Right lobe of liver (tissue), 6 donors: ENCODE measurements at regions not wholly inside any gene's neighbourhood (a gene's known extent, or its start where the extent isn't known, plus 50 kb on each side); places are given as distances from the start of the nearest gene placed in this dataset.
"Not testable (repeated sequence)": the region's sequence is repeated elsewhere in the genome, so short reads cannot be mapped to it uniquely, and the experiment has no call there.

Experiments used
- ATAC-seq, 4 donors: fragments of 200-7000 bp; cut with Tn5 transposase; one replicate each; pipeline ENCODE4 v1.9.1; 2020; ENCODE audit warnings: mild to moderate bottlenecking in 4 of 4, moderate library complexity in 4 of 4
- DNase-seq, 3 donors: peaks; one replicate each; pipeline ENCODE4 v3.0.0-alpha.2; 2020
- H3K27ac ChIP-seq, 3 donors: fragments of 200-600 bp; one replicate each; pipeline ENCODE4 v1.8.0; 2022
- H3K27me3 ChIP-seq, 2 donors: fragments of 200-600 bp; one replicate each; pipeline ENCODE4 v1.8.0; 2022
- H3K36me3 ChIP-seq, 4 donors: fragments of 200-600 bp; sonication (generic) in 1 of 4; one replicate each; pipeline versions ENCODE4 v1.5.1 to v1.8.0; 2017 to 2022; ENCODE audit warnings: control low read depth in 1 of 4
- H3K4me1 ChIP-seq, 4 donors: fragments of 200-600 bp; sonication (generic) in 1 of 4; one replicate each; pipeline versions ENCODE4 v1.5.1 to v1.8.0; 2017 to 2022; ENCODE audit warnings: control low read depth in 1 of 4
- H3K4me3 ChIP-seq, 3 donors: fragments of 200-600 bp; one replicate each; pipeline ENCODE4 v1.8.0; 2022
- H3K9me3 ChIP-seq, 4 donors: fragments of 200-600 bp; sonication (generic) in 1 of 4; one replicate each; pipeline versions ENCODE4 v1.5.1 to v1.8.0; 2017 to 2022; ENCODE audit warnings: control low read depth in 1 of 4
- CTCF ChIP-seq, 4 donors: fragments of 200-600 bp in 3 of 4; fragments of 450-650 bp in 1 of 4; IDR thresholded peaks; one replicate each; pipeline versions ENCODE4 v1.5.1 to v1.8.0; 2016 to 2022; ENCODE audit warnings: antibody characterized with exemption in 4 of 4, mild to moderate bottlenecking in 2 of 4
- POLR2A ChIP-seq: fragments of 450-650 bp; IDR thresholded peaks from one replicate; pipeline ENCODE4 v1.6.1; 2017; ENCODE audit warnings: antibody characterized with exemption, mild to moderate bottlenecking
- WGBS: methylation state at CpG from one replicate; pipeline ENCODE4 v1.1.6; 2018; ENCODE audit warnings: low coverage, low lambda C conversion rate; ENCODE audit not compliant: insufficient coverage; ENCODE audit errors: missing lambda C conversion rate; 5-methylcytosine and 5-hydroxymethylcytosine counted together
- intact Hi-C, 2 donors: fragments of 100-400 bp; cut with DNase I; formaldehyde crosslinking; loops; one replicate each; pipeline versions ENCODE4 v1.11.2 to v1.14.1; 2022
- donor health status: DM: no; HTN: yes; CAD: no.
- donor health status: DM: no; HTN: no; CAD: no.
- donor health status: DM: no; HTN: no; CAD: no.
- donor health status: DM: no; HTN: yes; CAD: no.
- donor health status: DM: no; HTN: yes; CAD: no.

GRCh38 chr9:102650896-102651295 is 344.2 kb upstream of the CYLC2 start:
- Histone ChIP-seq H3K36me3 (no peaks in the 10 kb centered on the region), H3K27ac (no peak overlapping the region), H3K9me3 (no peaks in the 10 kb centered on the region), H3K27me3 (no peaks in the 10 kb centered on the region), H3K4me3 (no peak overlapping the region), H3K4me1 (no peaks in the 10 kb centered on the region)
- ATAC-seq (no peak), DNase-seq (no peak)
- TF ChIP-seq POLR2A = no peak
- TF ChIP-seq CTCF (IDR thresholded peaks at IDR 0.05) = no peak
- whole genome bisulfite sequencing = 68% methylated on average over 2 of the region's 2 CpGs
- intact Hi-C loops = no loop called here

- Histone ChIP-seq H3K27me3 (no peaks in the 10 kb centered on the region), H3K4me1 (no peaks in the 10 kb centered on the region), H3K9me3 (no peaks in the 10 kb centered on the region), H3K36me3 (no peaks in the 10 kb centered on the region), H3K4me3 (no peak overlapping the region), H3K27ac (no peak overlapping the region)
- WGBS = 13% methylated on average over 1 of the region's 1 CpG
- no peak for ATAC-seq
- intact Hi-C loops = no loop called here
- DNase-seq = no peak
- TF ChIP-seq POLR2A (no peak), CTCF (IDR thresholded peaks at IDR 0.05) (no peak)
These were observed 352.5 kb upstream of the CYLC2 start for GRCh38 chr9:102642651-102643050.

- no peak overlapping the region for H3K4me3 ChIP-seq
- no peak overlapping the region for H3K27ac ChIP-seq
- H3K36me3 ChIP-seq = no peaks in the 10 kb centered on the region
- peak; percentile 35 to 47 (median 40) for ATAC-seq
- no peaks in the 10 kb centered on the region for H3K4me1 ChIP-seq
- H3K27me3 ChIP-seq = no peaks in the 10 kb centered on the region
- no peak for DNase-seq
- peaks cover 0 to 5% (median 0%) of the 10 kb centered on the region in 4 donors for H3K9me3 ChIP-seq
- intact Hi-C loops = no loop called here
- no peak for TF ChIP-seq POLR2A
- peak; percentile 27 to 36 (median 32) for TF ChIP-seq CTCF (IDR thresholded peaks at IDR 0.05)
These were observed 363.6 kb upstream of the CYLC2 start for GRCh38 chr9:102631559-102631958.

GRCh38 chr9:102609461-102609860 is 385.7 kb upstream of the CYLC2 start:
- no peak for DNase-seq

GRCh38 chr9:102603198-102604195 is 391.6 kb upstream of the CYLC2 start:
- ATAC-seq, intact Hi-C loops, H3K4me3 ChIP-seq, H3K4me1 ChIP-seq, H3K9me3 ChIP-seq, H3K27ac ChIP-seq, H3K27me3 ChIP-seq, DNase-seq, H3K36me3 ChIP-seq: not testable (repeated sequence)
- 80% methylated on average over 23 of the region's 47 CpGs for WGBS

More at GRCh38 chr9:102609461-102609860, 385.7 kb upstream of the CYLC2 start:
- Histone ChIP-seq H3K27ac (no peak overlapping the region), H3K9me3 (peaks cover 0 to under 1% (median 0%) of the 10 kb centered on the region in 4 donors), H3K4me3 (no peak overlapping the region), H3K4me1 (no peaks in the 10 kb centered on the region), H3K27me3 (no peaks in the 10 kb centered on the region), H3K36me3 (no peaks in the 10 kb centered on the region)
- WGBS = 27% methylated on average over 1 of the region's 2 CpGs
- TF ChIP-seq CTCF (IDR thresholded peaks at IDR 0.05) (no peak), POLR2A (no peak)
- no peak for ATAC-seq
- intact Hi-C loops = no loop called here
